GM06990 (cell line): ENCODE measurements at regions not wholly inside any gene's neighbourhood (a gene's known extent, or its start where the extent isn't known, plus 50 kb on each side); places are given as distances from the start of the nearest gene placed in this dataset.

ENCODE experiments used
- DNase-seq: peaks from one replicate; pipeline ENCODE4 v3.0.0-alpha.2; 2011; ENCODE audit not compliant: insufficient read length; ENCODE audit errors: extremely low read depth
- H3K27me3 ChIP-seq: replicated peaks from 2 replicates; pipeline ENCODE4 v1.6.0; 2011; ENCODE audit warnings: low read length; ENCODE audit not compliant: control insufficient read depth, insufficient read depth
- H3K36me3 ChIP-seq: 2 replicates; pipeline ENCODE4 v1.5.1; 2011; ENCODE audit warnings: low read length; ENCODE audit not compliant: control insufficient read depth, insufficient read depth
- H3K4me3 ChIP-seq: replicated peaks from 2 replicates; pipeline ENCODE4 v1.5.1; 2011; ENCODE audit warnings: low read depth, mild to moderate bottlenecking, control low read depth, low read length
- TF ChIP-seq, protein P1 (sequence below): IDR thresholded peaks from 2 replicates; pipeline ENCODE4 v1.5.1; 2011; ENCODE audit warnings: low read length, control low read depth, mild to moderate bottlenecking, inconsistent platforms; ENCODE audit not compliant: insufficient read depth, poor library complexity, severe bottlenecking

DNA sequence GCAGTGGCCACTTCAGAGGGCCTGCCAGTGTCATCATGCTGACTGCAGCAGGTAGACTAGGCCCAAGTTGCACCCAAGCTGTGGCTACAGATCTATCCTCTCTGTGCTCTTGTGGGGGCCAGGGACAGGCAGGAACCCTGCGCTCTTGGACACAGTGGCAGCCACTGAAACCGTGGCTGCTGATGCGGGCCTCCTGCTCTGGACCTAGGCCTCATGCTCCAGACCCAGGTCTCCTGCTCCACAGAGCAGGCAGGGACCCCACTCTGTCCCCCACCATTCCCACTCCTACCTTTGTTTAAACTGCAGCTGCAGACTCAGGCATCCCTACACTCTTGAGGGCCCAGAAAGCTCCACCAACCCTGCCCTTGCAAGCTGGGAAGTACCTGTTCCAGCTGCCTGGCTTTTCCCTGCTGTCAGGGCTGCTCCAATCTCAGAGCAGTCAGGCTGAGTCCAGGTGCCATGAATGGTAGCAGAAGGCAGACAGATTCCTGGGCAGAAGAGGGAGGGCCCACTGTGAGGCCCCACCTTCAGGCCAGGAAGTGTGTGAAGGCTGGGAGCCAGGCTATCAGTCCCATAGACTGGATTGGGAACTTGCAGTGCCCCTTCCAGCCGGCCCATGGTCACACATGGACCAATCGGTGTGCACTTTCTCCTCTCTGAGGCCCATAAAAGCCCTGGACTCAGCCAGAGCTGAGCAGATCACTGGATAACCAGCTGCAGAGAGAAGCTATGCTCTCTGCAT is 634.0 kb upstream of the SEMA3D start:
- DNase-seq = no peak
- H3K36me3 ChIP-seq = no peaks in the 10 kb centered on the region
- H3K4me3 ChIP-seq = no peak overlapping the region
- TF ChIP-seq, protein P1, sequence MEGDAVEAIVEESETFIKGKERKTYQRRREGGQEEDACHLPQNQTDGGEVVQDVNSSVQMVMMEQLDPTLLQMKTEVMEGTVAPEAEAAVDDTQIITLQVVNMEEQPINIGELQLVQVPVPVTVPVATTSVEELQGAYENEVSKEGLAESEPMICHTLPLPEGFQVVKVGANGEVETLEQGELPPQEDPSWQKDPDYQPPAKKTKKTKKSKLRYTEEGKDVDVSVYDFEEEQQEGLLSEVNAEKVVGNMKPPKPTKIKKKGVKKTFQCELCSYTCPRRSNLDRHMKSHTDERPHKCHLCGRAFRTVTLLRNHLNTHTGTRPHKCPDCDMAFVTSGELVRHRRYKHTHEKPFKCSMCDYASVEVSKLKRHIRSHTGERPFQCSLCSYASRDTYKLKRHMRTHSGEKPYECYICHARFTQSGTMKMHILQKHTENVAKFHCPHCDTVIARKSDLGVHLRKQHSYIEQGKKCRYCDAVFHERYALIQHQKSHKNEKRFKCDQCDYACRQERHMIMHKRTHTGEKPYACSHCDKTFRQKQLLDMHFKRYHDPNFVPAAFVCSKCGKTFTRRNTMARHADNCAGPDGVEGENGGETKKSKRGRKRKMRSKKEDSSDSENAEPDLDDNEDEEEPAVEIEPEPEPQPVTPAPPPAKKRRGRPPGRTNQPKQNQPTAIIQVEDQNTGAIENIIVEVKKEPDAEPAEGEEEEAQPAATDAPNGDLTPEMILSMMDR = no peak
- H3K27me3 ChIP-seq = no peaks in the 10 kb centered on the region

DNA sequence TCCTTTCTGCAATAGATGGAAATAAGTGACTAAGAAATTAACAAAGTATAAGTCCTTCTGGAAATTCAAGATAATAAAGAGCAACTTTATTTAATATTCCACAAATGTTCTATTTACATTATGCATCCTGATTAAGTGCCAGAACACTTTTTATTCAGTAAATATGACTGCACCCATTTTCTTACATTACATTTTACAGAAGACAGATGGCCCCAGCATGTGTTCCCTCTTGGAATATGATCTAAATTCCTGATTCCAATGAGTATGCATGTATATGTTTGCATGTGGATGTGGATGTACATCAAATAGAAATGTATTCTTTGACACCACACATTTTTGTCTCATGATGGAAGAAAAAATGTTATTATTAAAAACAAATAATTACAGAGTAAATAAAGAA is 628.7 kb upstream of the SEMA3D start:
- no peaks in the 10 kb centered on the region for H3K36me3 ChIP-seq
- no peaks in the 10 kb centered on the region for H3K27me3 ChIP-seq
- no peak for DNase-seq
- TF ChIP-seq, protein P1 = no peak
- no peak overlapping the region for H3K4me3 ChIP-seq

DNA sequence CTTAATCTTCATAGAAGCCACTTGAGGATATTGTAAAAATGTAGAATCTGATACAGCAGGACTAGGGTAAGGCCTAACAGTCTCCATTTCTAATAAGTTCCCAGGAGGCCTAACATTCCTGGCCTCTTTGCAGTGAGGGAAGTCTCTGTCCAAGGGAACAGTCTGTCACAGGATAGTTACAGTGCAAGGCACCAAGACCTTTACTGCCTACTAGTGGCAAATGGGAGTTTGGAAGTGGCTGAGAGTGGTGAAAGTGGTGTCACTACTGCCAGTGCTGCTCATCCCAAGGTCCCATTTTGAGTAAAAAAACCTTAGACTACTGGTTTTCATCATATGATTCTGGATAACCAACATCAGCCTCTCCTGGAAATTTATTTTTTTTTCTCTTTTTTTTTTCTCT is 619.5 kb upstream of the SEMA3D start:
- DNase-seq = no peak

DNA sequence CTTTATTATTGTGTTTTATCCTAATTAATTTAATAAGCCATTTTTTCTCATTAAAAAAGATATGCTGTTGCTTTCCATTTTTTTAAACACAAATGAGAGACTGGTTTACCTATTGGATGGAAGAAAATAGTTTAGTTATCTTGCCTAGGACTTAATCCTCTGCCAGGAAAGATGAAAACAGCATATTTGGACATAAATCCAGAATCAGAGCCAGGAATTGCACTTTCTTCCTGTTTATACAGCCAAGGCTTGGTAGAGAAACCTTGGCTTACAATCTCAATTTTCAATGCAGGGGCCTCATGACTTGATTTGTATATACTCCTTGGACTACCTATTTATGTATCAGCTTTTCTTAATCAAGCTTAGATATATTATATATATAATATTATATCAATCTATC is 618.8 kb upstream of the SEMA3D start:
- no peaks in the 10 kb centered on the region for H3K36me3 ChIP-seq
- no peak for DNase-seq
- H3K4me3 ChIP-seq = no peak overlapping the region
- no peaks in the 10 kb centered on the region for H3K27me3 ChIP-seq
- TF ChIP-seq, protein P1 = no peak

More for the DNA sequence above, 619.5 kb upstream of the SEMA3D start:
- Histone ChIP-seq H3K36me3 (no peaks in the 10 kb centered on the region), H3K4me3 (no peak overlapping the region), H3K27me3 (no peaks in the 10 kb centered on the region)
- TF ChIP-seq, protein P1 = no peak

DNA sequence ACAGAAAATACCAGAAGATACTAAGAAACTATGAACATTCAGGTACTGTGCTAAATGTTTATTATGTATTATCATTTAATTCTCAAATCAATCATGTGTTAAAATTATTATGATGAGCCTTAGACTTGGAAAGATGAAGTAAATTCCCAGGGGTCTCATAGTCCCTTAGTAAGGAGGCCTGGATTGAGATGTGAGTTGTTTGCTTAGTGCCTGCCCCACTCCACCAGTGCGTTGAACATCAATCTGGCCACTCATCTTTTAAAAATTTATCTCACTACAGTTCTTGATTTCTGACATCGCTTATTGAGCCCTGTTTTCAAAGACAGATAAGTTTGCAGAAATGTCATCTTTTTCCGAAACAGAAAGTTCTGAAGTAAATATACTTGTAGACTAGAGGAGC is 618.4 kb upstream of the SEMA3D start:
- Histone ChIP-seq H3K36me3 (no peaks in the 10 kb centered on the region), H3K4me3 (no peak overlapping the region), H3K27me3 (no peaks in the 10 kb centered on the region)
- DNase-seq = no peak
- TF ChIP-seq, protein P1 = no peak

DNA sequence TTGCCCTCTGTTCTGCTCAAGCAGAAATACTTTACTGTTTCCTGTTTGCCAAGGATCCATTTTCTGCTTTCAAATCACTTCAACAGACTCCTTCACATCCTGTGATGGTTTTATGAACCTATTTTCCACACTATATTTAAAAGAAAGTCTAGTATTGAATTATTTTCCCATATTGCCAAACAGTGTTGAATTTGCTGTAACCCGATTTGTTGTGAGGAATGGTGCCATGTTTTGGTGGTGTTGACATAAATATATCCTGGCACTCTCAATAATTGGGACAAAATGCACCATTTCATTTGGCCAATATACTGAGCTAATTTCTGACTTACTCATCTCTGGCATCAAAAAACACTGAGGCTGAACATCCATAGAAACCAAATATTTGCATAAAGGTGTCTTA is 615.4 kb upstream of the SEMA3D start:
- TF ChIP-seq, protein P1 = no peak
- no peak for DNase-seq
- Histone ChIP-seq H3K36me3 (no peaks in the 10 kb centered on the region), H3K4me3 (no peak overlapping the region), H3K27me3 (no peaks in the 10 kb centered on the region)
